ENCODE measurements at regions not wholly inside any gene's neighbourhood (a gene's known extent, or its start where the extent isn't known, plus 50 kb on each side); places are given as distances from the start of the nearest gene placed in this dataset.
"Not testable (repeated sequence)": the region's sequence is repeated elsewhere in the genome, so short reads cannot be mapped to it uniquely, and the experiment has no call there.

DNA sequence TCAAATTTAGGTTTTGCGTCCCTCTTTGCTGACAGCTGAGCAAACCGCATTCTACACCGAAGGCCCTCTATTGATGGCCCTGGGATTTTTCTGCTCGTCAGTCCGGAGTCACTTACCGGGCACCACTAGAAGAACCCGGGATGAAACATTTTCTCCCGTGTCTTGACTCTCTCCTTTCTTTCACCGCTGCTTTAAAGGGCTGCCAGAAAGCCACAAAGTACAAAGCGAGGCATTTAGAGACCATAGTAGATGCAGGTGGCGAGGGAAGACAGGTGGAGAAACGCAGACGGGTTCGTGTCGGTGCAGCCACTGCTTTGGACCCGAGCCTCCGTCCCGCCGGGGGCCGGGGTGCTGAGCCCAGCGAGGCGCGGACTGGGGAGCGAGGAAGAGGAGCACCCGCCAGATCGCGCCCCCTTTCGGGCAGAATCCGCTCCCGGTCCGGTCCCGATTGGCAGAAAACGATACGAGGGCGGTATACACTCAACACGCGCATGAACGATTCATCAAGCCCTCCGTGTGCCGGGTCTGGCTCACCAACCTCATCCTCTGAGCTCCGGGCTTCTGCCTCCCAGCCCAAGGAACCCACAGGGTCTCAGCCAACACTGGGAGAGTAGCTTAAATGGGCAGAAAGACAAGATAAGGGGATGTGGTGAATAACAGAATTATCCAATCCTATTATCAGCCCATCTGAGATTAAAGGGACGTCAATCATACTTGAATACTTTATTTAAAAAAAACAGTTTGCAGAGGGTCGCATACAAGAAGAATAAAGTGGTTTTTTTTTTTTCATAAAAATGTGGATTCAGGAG lies 84.9 kb downstream of the TRIM27 start:
- peak; percentile 41 for DNase-seq (ENCODE audit: low read depth, low spot score)

DNA sequence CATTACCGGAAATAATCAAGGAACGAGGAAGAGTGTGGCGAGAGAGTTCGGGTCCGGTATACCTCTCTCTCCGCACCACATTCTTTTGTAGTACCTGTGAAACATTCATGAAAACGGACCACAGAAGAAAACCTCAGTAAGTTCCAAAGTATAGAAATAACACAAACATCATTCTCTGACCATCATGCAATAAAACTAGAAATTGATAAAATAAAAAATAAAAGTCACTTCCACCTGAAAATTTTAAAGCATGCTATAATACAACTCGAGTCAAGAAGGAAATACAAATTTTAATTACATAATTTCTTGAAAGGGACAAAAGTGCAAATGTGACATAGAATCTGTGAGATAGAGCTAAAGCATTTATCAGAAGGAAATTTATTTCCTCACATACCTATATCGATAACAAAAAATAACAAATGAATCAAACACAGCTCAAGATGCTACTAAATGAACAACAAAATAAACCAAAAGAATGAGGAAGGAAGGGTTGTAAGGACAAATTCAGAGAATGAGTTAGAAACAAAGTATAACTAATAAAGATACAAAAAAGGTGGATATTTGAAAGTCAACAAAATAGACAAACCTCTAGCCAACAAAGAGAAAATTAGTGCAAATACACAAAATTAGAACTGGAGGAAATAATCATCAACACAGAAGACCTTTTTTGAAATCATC lies 84.2 kb downstream of the TRIM27 start:
- DNase-seq (ENCODE audit: low read depth, low spot score): no peak

DNA sequence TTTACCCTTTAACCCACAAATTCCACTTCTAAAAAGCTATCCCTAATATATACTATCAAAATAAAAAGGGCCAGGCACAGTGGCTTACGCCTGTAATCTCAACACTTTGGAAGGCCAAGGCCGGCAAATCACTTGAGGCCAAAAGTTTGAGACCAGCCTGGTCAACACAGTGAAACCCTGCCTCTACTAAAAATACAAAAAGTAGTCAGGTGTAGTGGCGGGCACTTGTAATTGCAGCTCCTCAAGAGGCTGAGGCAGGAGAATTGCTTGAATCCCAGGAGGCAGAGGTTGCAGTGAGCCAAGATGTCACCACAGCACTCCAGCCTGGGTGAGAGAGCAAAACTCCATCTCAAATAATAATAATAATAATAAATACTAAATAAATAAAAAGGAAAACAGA lies 82.5 kb downstream of the TRIM27 start:
- no peak for DNase-seq (ENCODE audit: low read depth, low spot score)

DNA sequence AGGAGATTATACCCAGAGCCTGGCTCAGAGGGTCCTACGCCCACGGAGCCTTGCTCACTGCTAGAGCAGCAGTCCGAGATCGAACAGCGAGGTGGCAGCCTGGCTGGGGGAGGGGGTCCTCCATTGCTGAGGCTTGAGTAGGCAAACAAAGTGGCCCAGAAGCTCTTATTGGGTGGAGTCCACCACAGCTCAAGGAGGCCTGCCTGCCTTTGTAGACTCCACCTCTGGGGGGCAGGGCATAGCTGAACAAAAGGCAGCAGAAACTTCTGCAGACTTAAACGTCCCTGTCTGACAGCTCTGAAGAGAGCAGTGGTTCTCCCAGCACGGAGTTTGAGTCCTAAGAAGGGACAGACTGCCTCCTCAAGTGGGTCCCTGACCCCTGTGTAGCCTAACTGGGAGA lies 75.0 kb downstream of the TRIM27 start:
- DNase-seq (ENCODE audit: low read depth, low spot score): not testable (repeated sequence)

All from brain pericyte (primary cell).